ENCODE measurements at regions not wholly inside any gene's neighbourhood (a gene's known extent, or its start where the extent isn't known, plus 50 kb on each side); places are given as distances from the start of the nearest gene placed in this dataset.

DNA sequence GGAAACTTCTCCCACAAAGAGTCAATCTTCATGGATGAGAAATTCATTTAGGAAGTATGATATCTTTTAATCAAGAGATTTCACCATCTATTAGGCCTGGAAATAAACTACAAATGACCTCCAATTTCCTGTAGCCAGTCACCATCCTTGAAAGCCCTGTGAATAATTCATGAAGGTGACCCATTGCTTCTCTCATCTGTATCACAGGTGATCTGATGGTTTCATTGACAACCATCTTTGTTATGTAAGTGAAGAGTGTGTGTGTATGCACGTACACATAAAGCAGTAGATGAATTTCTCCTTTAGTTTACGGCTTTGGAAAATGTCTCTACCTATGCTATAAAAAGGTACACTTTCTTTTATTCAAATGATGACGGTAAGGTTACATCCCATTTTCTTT lies 644.1 kb upstream of the KLF4 start:
- TF ChIP-seq, protein P1, sequence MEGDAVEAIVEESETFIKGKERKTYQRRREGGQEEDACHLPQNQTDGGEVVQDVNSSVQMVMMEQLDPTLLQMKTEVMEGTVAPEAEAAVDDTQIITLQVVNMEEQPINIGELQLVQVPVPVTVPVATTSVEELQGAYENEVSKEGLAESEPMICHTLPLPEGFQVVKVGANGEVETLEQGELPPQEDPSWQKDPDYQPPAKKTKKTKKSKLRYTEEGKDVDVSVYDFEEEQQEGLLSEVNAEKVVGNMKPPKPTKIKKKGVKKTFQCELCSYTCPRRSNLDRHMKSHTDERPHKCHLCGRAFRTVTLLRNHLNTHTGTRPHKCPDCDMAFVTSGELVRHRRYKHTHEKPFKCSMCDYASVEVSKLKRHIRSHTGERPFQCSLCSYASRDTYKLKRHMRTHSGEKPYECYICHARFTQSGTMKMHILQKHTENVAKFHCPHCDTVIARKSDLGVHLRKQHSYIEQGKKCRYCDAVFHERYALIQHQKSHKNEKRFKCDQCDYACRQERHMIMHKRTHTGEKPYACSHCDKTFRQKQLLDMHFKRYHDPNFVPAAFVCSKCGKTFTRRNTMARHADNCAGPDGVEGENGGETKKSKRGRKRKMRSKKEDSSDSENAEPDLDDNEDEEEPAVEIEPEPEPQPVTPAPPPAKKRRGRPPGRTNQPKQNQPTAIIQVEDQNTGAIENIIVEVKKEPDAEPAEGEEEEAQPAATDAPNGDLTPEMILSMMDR (conservative IDR thresholded peaks at IDR 0.05; ENCODE audit: low read depth) = no peak
- ChIA-PET CTCF (no interaction called here), POLR2A (ENCODE audit: low non-redundant PET) (no interaction called here)
- DNase-seq (ENCODE audit: low spot score) = no peak
- H3K27ac ChIP-seq = no peak overlapping the region

DNA sequence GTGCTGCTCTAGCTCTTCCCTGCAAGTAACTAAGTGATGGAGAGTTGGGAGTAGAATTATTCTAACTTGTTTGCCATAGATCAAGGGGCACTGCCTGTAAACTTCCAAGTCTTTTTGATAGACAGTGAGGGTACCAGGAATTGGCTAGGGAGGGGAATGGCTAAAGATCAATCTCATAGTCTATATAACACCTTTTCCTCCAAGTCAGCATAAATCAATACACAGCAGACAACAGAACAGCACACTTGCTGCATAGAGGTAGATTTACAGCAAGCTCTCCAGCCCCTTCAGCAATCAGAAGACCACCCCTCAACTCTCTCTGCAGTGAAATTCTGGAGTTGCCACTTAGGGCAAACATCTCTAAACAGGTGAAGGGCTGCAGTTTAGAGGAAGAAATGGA lies 643.5 kb upstream of the KLF4 start:
- TF ChIP-seq, protein P1 (conservative IDR thresholded peaks at IDR 0.05; ENCODE audit: low read depth) = no peak
- ChIA-PET POLR2A (ENCODE audit: low non-redundant PET) (no interaction called here), CTCF (no interaction called here)
- DNase-seq (ENCODE audit: low spot score) = no peak
- H3K27ac ChIP-seq = no peak overlapping the region

DNA sequence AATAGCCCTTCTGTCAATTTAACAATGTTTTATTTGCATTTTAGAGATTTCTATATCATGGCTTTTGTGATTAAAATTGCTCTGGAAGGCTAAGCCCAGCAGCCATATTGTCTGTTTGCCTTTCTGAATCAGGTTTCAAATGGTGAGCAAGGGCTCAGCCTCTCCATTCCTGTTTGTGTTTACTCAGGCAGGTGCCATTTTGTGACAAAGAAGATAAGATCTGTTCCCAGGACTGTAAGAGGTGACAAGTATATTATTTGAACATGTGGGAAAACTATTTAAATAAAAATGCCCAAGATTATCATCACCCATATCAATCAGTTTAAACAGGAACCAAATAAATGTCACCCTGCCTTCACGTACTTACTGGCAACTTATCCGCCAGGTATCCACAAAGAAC lies 641.3 kb upstream of the KLF4 start:
- POLR2A ChIA-PET (ENCODE audit: low non-redundant PET) = no interaction called here
- H3K27ac ChIP-seq = no peak overlapping the region

DNA sequence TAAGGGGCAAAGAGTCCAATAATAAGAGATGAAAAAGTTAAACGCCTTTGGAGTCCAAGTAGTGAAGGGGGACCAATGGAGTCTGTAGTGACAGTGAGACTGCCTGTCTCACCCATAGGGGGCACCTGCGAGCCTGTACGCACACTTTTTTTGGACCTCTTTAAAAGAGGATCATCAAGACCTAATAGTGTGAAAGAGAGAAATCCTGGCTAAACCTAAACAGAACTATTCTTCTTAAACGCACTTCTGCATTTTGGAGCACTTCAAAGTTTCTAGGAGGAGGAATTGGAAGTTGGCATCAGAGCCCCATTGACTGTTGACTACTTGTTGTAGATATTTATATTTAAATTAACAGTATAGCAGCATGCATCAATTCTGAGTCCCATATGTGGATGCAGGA lies 636.1 kb upstream of the KLF4 start:
- ChIA-PET CTCF (interaction anchor here (0.7 kb wide), 2 partner anchors 165 to 512 kb away, joined by 3 read pairs; no protein-coding TSS in a partner anchor), POLR2A (ENCODE audit: low non-redundant PET) (no interaction called here)
- DNase-seq (ENCODE audit: low spot score) = no peak
- TF ChIP-seq, protein P1 (conservative IDR thresholded peaks at IDR 0.05; ENCODE audit: low read depth) = 0 out of 2 replicates have a peak, but pooled peaks have one; percentile 28
- no peak overlapping the region for H3K27ac ChIP-seq

More for the DNA sequence above, 641.3 kb upstream of the KLF4 start:
- CTCF ChIA-PET = interaction anchor here (0.6 kb wide), 1 partner anchor 22 kb away, joined by 4 read pairs; no protein-coding TSS in a partner anchor
- TF ChIP-seq, protein P1 (conservative IDR thresholded peaks at IDR 0.05; ENCODE audit: low read depth) = no peak
- no peak for DNase-seq (ENCODE audit: low spot score)

DNA sequence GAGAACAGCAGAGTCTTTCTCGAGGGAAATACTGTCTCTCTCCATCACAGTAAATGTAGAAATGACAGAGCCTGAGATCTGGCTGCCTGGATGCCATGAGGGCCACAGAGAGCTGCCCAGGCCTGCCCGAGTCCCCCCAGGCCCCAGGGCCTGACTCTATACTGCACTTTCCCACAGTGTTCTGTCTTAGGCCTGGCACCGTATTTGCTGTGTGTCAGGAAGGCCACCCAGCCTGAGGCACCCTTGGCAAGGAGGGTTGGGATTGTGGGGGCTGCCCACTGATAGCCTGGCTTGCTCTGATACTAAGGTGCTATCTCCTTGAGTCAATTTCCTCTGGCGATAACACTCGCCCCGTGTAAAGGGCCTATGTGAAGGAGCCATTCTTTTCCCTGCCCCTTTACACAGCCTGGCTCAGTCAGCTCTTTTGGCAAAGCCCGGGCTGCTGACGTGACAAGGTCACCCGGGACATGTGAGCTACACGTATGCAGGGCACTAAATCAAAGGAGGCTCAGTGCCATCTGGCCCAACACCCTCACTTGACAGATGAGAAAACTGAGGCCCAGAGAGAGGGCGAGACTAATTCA lies 630.1 kb upstream of the KLF4 start:
- ChIA-PET POLR2A (ENCODE audit: low non-redundant PET) (no interaction called here), CTCF (interaction anchor here (0.6 to 0.7 kb wide), 2 partner anchors 78 to 141 kb away, joined by 3 to 4 read pairs; no protein-coding TSS in a partner anchor)
- TF ChIP-seq, protein P1 (conservative IDR thresholded peaks at IDR 0.05; ENCODE audit: low read depth) = no peak
- DNase-seq (ENCODE audit: low spot score) = no peak
- H3K27ac ChIP-seq = no peak overlapping the region

DNA sequence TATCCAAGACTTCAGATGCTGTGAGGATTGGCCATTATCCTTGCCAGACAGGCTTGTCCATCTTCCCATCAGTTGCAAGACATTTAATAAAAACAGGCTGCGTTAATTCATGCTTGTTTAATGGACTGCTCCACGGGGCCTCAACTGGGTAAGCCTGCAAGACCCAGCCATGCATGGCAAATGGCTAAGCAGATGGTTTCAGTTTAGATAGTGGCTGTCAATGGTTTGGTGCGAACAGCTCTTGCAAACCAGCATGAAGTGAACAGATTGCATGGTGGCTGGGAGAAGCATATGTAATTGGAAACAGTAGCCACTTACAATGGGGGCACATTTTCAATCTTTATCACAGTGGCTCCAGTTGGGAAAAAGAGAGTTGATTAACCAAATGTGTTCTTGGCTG lies 628.2 kb upstream of the KLF4 start:
- no peak for DNase-seq (ENCODE audit: low spot score)
- POLR2A ChIA-PET (ENCODE audit: low non-redundant PET) = no interaction called here
- no peak overlapping the region for H3K27ac ChIP-seq
- CTCF ChIA-PET = no interaction called here
- TF ChIP-seq, protein P1 (conservative IDR thresholded peaks at IDR 0.05; ENCODE audit: low read depth) = no peak
